Spleen (tissue), 7 donors: ENCODE measurements at regions not wholly inside any gene's neighbourhood (a gene's known extent, or its start where the extent isn't known, plus 50 kb on each side); places are given as distances from the start of the nearest gene placed in this dataset.

Source experiments
- POLR2A ChIP-seq, 3 donors: fragments of 450-650 bp; IDR thresholded peaks; one replicate each; pipeline ENCODE4 v1.5.1; 2017; ENCODE audit warnings: antibody characterized with exemption in 3 of 3, mild to moderate bottlenecking in 1 of 3
- TF ChIP-seq, protein P1 (sequence below), 11 experiments: fragments of 200-600 bp in 7 of 11; fragments of 450-650 bp in 4 of 11; sonication (generic) in 4 of 11; IDR thresholded peaks in 8 of 11; conservative IDR thresholded peaks in 3 of 11; 1 replicate in 7 of 11; 2 replicates in 4 of 11; pipeline versions ENCODE4 v1.4.0 to v1.8.0; 2016 to 2021; ENCODE audit warnings: antibody characterized with exemption in 11 of 11, inconsistent platforms in 4 of 11, mild to moderate bottlenecking in 1 of 11
- donor health status: DM: no; HTN: no; CAD: no; lungs with moderate emphysema.
- donor health status: DM: no; HTN: no; CAD: no.
- donor health status: DM: no; HTN: no; CAD: no.

DNA sequence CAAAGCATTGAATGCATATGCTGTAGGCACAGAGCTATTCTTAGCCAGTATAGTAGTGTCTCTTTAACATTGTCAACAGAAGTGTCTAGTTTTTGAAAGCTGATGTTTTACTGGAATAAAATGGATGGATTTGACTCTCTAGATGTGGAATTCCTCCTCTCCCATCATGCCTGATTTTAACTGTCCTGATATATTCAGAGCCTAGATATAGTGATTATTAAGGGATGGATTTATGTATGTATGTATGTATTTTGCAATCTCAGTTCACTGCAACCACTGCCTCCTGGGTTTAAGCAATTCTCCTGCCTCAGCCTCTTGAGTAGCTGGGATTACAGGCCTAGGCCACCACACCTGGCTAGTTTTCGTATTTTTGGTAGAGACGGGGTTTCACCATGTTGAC is 144.8 kb upstream of the NAV3 start:
- TF ChIP-seq POLR2A (IDR thresholded peaks at IDR 0.05) = no peak
- TF ChIP-seq, protein P1, sequence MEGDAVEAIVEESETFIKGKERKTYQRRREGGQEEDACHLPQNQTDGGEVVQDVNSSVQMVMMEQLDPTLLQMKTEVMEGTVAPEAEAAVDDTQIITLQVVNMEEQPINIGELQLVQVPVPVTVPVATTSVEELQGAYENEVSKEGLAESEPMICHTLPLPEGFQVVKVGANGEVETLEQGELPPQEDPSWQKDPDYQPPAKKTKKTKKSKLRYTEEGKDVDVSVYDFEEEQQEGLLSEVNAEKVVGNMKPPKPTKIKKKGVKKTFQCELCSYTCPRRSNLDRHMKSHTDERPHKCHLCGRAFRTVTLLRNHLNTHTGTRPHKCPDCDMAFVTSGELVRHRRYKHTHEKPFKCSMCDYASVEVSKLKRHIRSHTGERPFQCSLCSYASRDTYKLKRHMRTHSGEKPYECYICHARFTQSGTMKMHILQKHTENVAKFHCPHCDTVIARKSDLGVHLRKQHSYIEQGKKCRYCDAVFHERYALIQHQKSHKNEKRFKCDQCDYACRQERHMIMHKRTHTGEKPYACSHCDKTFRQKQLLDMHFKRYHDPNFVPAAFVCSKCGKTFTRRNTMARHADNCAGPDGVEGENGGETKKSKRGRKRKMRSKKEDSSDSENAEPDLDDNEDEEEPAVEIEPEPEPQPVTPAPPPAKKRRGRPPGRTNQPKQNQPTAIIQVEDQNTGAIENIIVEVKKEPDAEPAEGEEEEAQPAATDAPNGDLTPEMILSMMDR (IDR thresholded peaks at IDR 0.05 in 8 of 11, conservative IDR thresholded peaks at IDR 0.05 in 3 of 11) = no peak
